Endothelial cell of umbilical vein (primary cell): ENCODE measurements at regions not wholly inside any gene's neighbourhood (a gene's known extent, or its start where the extent isn't known, plus 50 kb on each side); places are given as distances from the start of the nearest gene placed in this dataset.

Experiments used
- BruUV-seq: library from RNA; stranded (reverse); fragments of 400-500 nt; replicated peaks from 2 replicates; lab custom pipeline; 2021; lab: Mats Ljungman, UMichigan
- CTCF ChIA-PET: fragments of 300-600, 350-600 bp; sonication (Branson Sonifier 250); formaldehyde crosslinking; loops from one replicate; lab custom pipeline; 2021; ENCODE audit warnings: antibody characterized with exemption, inconsistent platforms; lab: Charles Lee
- POLR2A ChIA-PET: fragments of 300-600, 350-600 bp; sonication (Branson Sonifier 250); formaldehyde crosslinking; loops from one replicate; lab custom pipeline; 2021; ENCODE audit warnings: antibody characterized with exemption, inconsistent platforms; lab: Charles Lee
- DNase-seq: peaks from one replicate; pipeline ENCODE4 v3.0.0-alpha.2; 2011; ENCODE audit warnings: low read depth, low spot score
- FAIRE-seq: peaks from 2 replicates; lab custom pipeline; 2011; peaks lifted over from hg19 to GRCh38; lab: Jason Lieb, UNC
- H2AFZ ChIP-seq: 2 replicates; pipeline ENCODE4 v1.6.0; 2012; ENCODE audit warnings: low read depth, low read length, control low read depth, inconsistent platforms
- H3K27ac ChIP-seq: 2 replicates; pipeline ENCODE4 v1.5.1; 2011; ENCODE audit warnings: low read depth, mild to moderate bottlenecking, control low read depth, low read length, moderate library complexity; ENCODE audit not compliant: insufficient read depth
- H3K27me3 ChIP-seq, 2 experiments: 2 replicates each; pipeline versions ENCODE4 v1.6.0 to v1.6.1; 2011; ENCODE audit warnings: low read length in 2 of 2, mixed read lengths in 1 of 2; ENCODE audit not compliant: control insufficient read depth in 2 of 2, insufficient read depth in 2 of 2
- H3K36me3 ChIP-seq, 2 experiments: 2 replicates in 1 of 2; 3 replicates in 1 of 2; pipeline ENCODE4 v1.5.1; 2011; ENCODE audit warnings: low read length in 2 of 2, mild to moderate bottlenecking in 1 of 2, moderate library complexity in 1 of 2; ENCODE audit not compliant: control insufficient read depth in 2 of 2, insufficient read depth in 2 of 2; ENCODE audit errors: extremely low read depth in 1 of 2
- H3K4me1 ChIP-seq: 3 replicates; pipeline ENCODE4 v1.5.1; 2011; ENCODE audit warnings: mild to moderate bottlenecking, low read length; ENCODE audit not compliant: control insufficient read depth, insufficient read depth; ENCODE audit errors: extremely low read depth
- H3K4me2 ChIP-seq: 2 replicates; pipeline ENCODE4 v1.6.1; 2011; ENCODE audit warnings: low read length, control low read depth, mixed read lengths; ENCODE audit not compliant: insufficient read depth
- H3K4me3 ChIP-seq, 3 experiments: fragments of 200-600 bp in 1 of 3; sonication (generic), shearing (Covaris generic) in 1 of 3; replicated peaks in 1 of 3; 2 replicates each; pipeline ENCODE4 v1.5.1; 2011 to 2016; ENCODE audit warnings: control low read depth in 3 of 3, low read length in 3 of 3, mild to moderate bottlenecking in 2 of 3, inconsistent platforms in 1 of 3, low read depth in 1 of 3, moderate library complexity in 1 of 3; ENCODE audit not compliant: insufficient read depth in 1 of 3
- H3K79me2 ChIP-seq: 2 replicates; pipeline ENCODE4 v1.6.0; 2012; ENCODE audit warnings: low read length, inconsistent platforms; ENCODE audit not compliant: control insufficient read depth, insufficient read depth
- H3K9ac ChIP-seq: replicated peaks from 2 replicates; pipeline ENCODE3; 2011; ENCODE audit warnings: low read length, control low read depth; ENCODE audit not compliant: insufficient read depth; ENCODE audit errors: extremely low read depth
- H3K9me1 ChIP-seq: replicated peaks from 3 replicates; pipeline ENCODE4 v1.6.0; 2011; ENCODE audit warnings: mild to moderate bottlenecking, low read length; ENCODE audit not compliant: control insufficient read depth, insufficient read depth; ENCODE audit errors: extremely low read depth
- H3K9me3 ChIP-seq: replicated peaks from 2 replicates; pipeline ENCODE4 v1.5.1; 2012; ENCODE audit warnings: low read length, inconsistent platforms; ENCODE audit not compliant: control insufficient read depth, insufficient read depth
- H4K20me1 ChIP-seq: replicated peaks from 2 replicates; pipeline ENCODE3; 2011; ENCODE audit warnings: mild to moderate bottlenecking, low read length; ENCODE audit not compliant: control insufficient read depth, insufficient read depth; ENCODE audit errors: extremely low read depth
- CTCF ChIP-seq, 2 donors: IDR thresholded peaks; 1 replicate in 1 of 2; 2 replicates in 1 of 2; pipeline ENCODE4 v1.5.1; 2011; ENCODE audit warnings: low read length in 2 of 2, mild to moderate bottlenecking in 2 of 2, moderate library complexity in 2 of 2, control low read depth in 1 of 2, inconsistent platforms in 1 of 2, low read depth in 1 of 2; ENCODE audit not compliant: insufficient read depth in 1 of 2; ENCODE audit errors: extremely low read depth in 1 of 2
- EZH2 ChIP-seq: IDR thresholded peaks from 2 replicates; pipeline ENCODE4 v1.6.1; 2012; ENCODE audit warnings: borderline replicate concordance, low read depth, mild to moderate bottlenecking, moderate library complexity, low read length, inconsistent platforms; ENCODE audit not compliant: severe bottlenecking
- FOS ChIP-seq: IDR thresholded peaks from 2 replicates; pipeline ENCODE4 v1.6.1; 2011; ENCODE audit warnings: mild to moderate bottlenecking, low read length, moderate library complexity, borderline replicate concordance; ENCODE audit not compliant: insufficient read depth
- GATA2 ChIP-seq: IDR thresholded peaks from 2 replicates; pipeline ENCODE4 v1.7.0; 2011; ENCODE audit warnings: low read depth, mild to moderate bottlenecking, moderate library complexity, mixed read lengths, low read length; ENCODE audit not compliant: insufficient read length, insufficient read depth
- JUN ChIP-seq: IDR thresholded peaks from 2 replicates; pipeline ENCODE4 v1.6.1; 2011; ENCODE audit warnings: borderline replicate concordance, low read depth; ENCODE audit not compliant: insufficient read length, insufficient read depth
- MYC ChIP-seq: IDR thresholded peaks from one replicate; pipeline ENCODE4 v1.6.1; 2011; ENCODE audit warnings: mild to moderate bottlenecking, low read depth, low read length
- POLR2A ChIP-seq: IDR thresholded peaks from 2 replicates; pipeline ENCODE4 v1.6.1; 2012; ENCODE audit warnings: low read depth, mild to moderate bottlenecking, control low read depth, low read length
- POLR2AphosphoS5 ChIP-seq: IDR thresholded peaks from 2 replicates; pipeline ENCODE4 v1.6.1; 2012; ENCODE audit warnings: low read depth, mild to moderate bottlenecking, control low read depth, low read length, moderate library complexity; ENCODE audit not compliant: insufficient read depth
- dilution Hi-C: fragments of 300-500 bp; cut with MboI; formaldehyde crosslinking; loops from one replicate; pipeline ENCODE4 v1.15.0; 2019; ENCODE audit warnings: low sequenced_read_pairs; ENCODE audit not compliant: extremely low pct_ligation_motif_present
- intact Hi-C: fragments of 100-400 bp; cut with micrococcal nuclease; formaldehyde crosslinking; loops from one replicate; pipeline ENCODE4 v1.10.0; 2022
- TF ChIP-seq, protein P1 (sequence below): IDR thresholded peaks from 2 replicates; pipeline ENCODE4 v1.6.1; 2011; ENCODE audit not compliant: insufficient read depth, insufficient read length

GRCh38 chr6:78199044-78199443, 546.2 kb downstream of the MEI4 start:
- H3K4me1 ChIP-seq, result no peaks in the 10 kb centered on the region
- no peak overlapping the region for H3K4me2 ChIP-seq
- H3K9me1 ChIP-seq, result no peaks in the 10 kb centered on the region
- FAIRE-seq, result no peak
- no TSS peak for BruUV-seq
- no peaks in the 10 kb centered on the region for H4K20me1 ChIP-seq
- intact Hi-C loops, result no loop called here
- dilution Hi-C loops, result no loop called here
- no peaks in the 10 kb centered on the region for H3K79me2 ChIP-seq
- CTCF ChIA-PET, result no interaction called here
- no peak for DNase-seq
- H3K9ac ChIP-seq, result no peak overlapping the region
- TF ChIP-seq FOS, result no peak
- no peak for TF ChIP-seq MYC
- TF ChIP-seq CTCF (IDR thresholded peaks at IDR 0.05; ENCODE audit: extremely low read depth in 1 of 2, insufficient read depth in 1 of 2, low read depth in 1 of 2, low read length in 2 of 2), result no peak
- no peak for TF ChIP-seq EZH2
- TF ChIP-seq POLR2A, result no peak
- no peak for TF ChIP-seq GATA2
- TF ChIP-seq POLR2AphosphoS5, result no peak
- TF ChIP-seq, protein P1, sequence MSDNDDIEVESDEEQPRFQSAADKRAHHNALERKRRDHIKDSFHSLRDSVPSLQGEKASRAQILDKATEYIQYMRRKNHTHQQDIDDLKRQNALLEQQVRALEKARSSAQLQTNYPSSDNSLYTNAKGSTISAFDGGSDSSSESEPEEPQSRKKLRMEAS, result no peak
- no peak for TF ChIP-seq JUN
- no peak overlapping the region for H3K27ac ChIP-seq
- no peaks in the 10 kb centered on the region for H3K9me3 ChIP-seq
- no peak overlapping the region for H3K4me3 ChIP-seq
- no peak overlapping the region for H2AFZ ChIP-seq
- no peaks in the 10 kb centered on the region for H3K27me3 ChIP-seq
- no peaks in the 10 kb centered on the region for H3K36me3 ChIP-seq
- POLR2A ChIA-PET, result no interaction called here
